ENCODE measurements at regions not wholly inside any gene's neighbourhood (a gene's known extent, or its start where the extent isn't known, plus 50 kb on each side); places are given as distances from the start of the nearest gene placed in this dataset.

DNA sequence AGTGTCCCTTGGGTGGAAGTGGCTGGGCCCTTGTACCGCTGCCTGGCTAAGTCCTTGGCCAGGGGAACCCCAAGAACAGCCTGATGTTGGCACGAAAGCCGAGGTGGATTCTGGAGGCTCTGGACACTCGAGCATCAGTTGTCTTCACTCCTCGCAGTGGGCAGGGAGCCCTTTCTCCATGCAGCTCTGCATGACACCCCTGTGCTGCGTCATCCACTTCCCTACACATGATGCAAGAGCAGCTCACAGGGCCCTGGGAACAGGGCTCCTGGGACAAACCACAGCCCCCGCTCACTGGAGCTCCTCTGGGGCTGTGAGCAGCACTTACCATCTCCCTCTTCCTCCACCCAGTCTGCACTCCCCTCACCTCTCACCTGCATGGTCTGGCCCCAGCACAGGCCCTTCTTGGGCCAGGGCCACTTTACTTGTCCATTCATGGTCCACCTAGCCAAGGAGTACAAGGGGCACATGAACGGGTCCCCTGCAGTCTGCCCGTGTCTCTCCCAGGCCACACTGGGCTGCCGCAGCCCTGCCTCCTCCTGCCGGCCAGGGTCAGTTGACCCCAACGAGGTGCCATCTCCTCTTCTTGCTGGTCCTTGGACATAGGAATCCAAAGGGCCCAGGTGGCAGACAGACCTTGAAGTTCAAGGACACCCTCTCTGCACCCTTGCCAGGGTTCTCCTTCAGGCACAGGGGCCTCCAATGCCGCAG lies 66.5 kb downstream of the IGF2 start (continued):
- TF ChIP-seq JUND (IDR thresholded peaks at IDR 0.05; ENCODE audit: borderline replicate concordance, low read depth, low read length), result 0 out of 2 replicates have a peak, but pooled peaks have one; percentile 20
- TF ChIP-seq JUND (tag; IDR thresholded peaks at IDR 0.05; ENCODE audit: borderline replicate concordance, low read depth, low read length), result no peak
- TF ChIP-seq, protein P1, sequence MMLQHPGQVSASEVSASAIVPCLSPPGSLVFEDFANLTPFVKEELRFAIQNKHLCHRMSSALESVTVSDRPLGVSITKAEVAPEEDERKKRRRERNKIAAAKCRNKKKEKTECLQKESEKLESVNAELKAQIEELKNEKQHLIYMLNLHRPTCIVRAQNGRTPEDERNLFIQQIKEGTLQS (IDR thresholded peaks at IDR 0.05), result peak; percentile 73
- TF ChIP-seq, protein P1 (CRISPR knock-in tag; conservative IDR thresholded peaks at IDR 0.05), result no peak
- TF ChIP-seq ATF7 (IDR thresholded peaks at IDR 0.05), result peak; percentile 27; the same call in 1 of the 2 replicates

- no peaks in the 10 kb centered on the region for H3K9me3 ChIP-seq (replicated peaks; ENCODE audit: control insufficient read depth, insufficient read depth, low read depth, low read length)
- no peak overlapping the region for H3K4me3 ChIP-seq
- DNase-seq (ENCODE audit: extremely low read depth in 1 of 4, low spot score in 3 of 4), result no peak
- peaks cover 6 to 67% of the 10 kb centered on the region in 2 experiments; a peak in 4 of 5 replicates for H3K27me3 ChIP-seq (ENCODE audit: control insufficient read depth in 2 of 2, insufficient read depth in 2 of 2, low read length in 2 of 2)
- intact Hi-C loops (cut with micrococcal nuclease) (no loop called here), in situ Hi-C loops (cut with MboI) (no loop called here)
- no peaks in the 10 kb centered on the region for H3K9me1 ChIP-seq (ENCODE audit: control insufficient read depth, insufficient read depth, low read length)
- no peak overlapping the region for H2AFZ ChIP-seq (ENCODE audit: low read depth, low read length)
- no peak for ATAC-seq
- peaks cover 3% of the 10 kb centered on the region; the same call in 1 of the 2 replicates for H4K20me1 ChIP-seq (replicated peaks; ENCODE audit: control insufficient read depth, insufficient read depth, low read length)
- H3K27ac ChIP-seq (ENCODE audit: extremely low read depth, low read depth, low read length), result no peak overlapping the region
- 4% methylated on average over 11 of the region's 11 CpGs for WGBS (ENCODE audit: insufficient coverage, low coverage, missing lambda C conversion rate)
- ChIA-PET POLR2A (interaction anchor here (0.7 kb wide), 1 partner anchor 813 kb away, joined by 3 read pairs; no protein-coding TSS in a partner anchor), CTCF (ENCODE audit: low intra/inter-chr PET ratio) (no interaction called here)
- no peaks in the 10 kb centered on the region for H3K79me2 ChIP-seq (ENCODE audit: control insufficient read depth, insufficient read depth, low read length)
- H3K4me2 ChIP-seq (ENCODE audit: insufficient read depth, low read length), result no peak overlapping the region
- no peak overlapping the region for H3K9ac ChIP-seq (ENCODE audit: insufficient read depth in 1 of 2, low read depth in 2 of 2, low read length in 2 of 2)
- H3K36me3 ChIP-seq (ENCODE audit: control insufficient read depth, insufficient read depth, low read length), result no peaks in the 10 kb centered on the region
- FAIRE-seq, result no peak
- BruUV-seq (replicated peaks), result no TSS peak
- no peaks in the 10 kb centered on the region for H3K4me1 ChIP-seq (replicated peaks in 1 of 2; ENCODE audit: control insufficient read depth in 2 of 2, insufficient read depth in 2 of 2, low read length in 2 of 2)
- TF ChIP-seq RBM25 (IDR thresholded peaks at IDR 0.05; ENCODE audit: low read depth, low read length, severe bottlenecking) (peak; percentile 70), RBBP5 (IDR thresholded peaks at IDR 0.05; ENCODE audit: borderline replicate concordance, insufficient read depth, low read length, poor library complexity, severe bottlenecking) (no peak), CEBPB (tag; IDR thresholded peaks at IDR 0.05) (no peak), KDM2B (CRISPR knock-in tag; IDR thresholded peaks at IDR 0.05) (no peak), FOXK1 (CRISPR knock-in tag; IDR thresholded peaks at IDR 0.05; ENCODE audit: borderline replicate concordance) (no peak), NFE2L1 (tag; IDR thresholded peaks at IDR 0.05; ENCODE audit: borderline replicate concordance, low read depth) (no peak), ZNF518B (CRISPR knock-in tag; IDR thresholded peaks at IDR 0.05) (no peak), ARHGAP35 (IDR thresholded peaks at IDR 0.05; ENCODE audit: partially characterized antibody) (no peak), TFAM (CRISPR knock-in tag; conservative IDR thresholded peaks at IDR 0.05) (no peak)
- TF ChIP-seq, protein P2, sequence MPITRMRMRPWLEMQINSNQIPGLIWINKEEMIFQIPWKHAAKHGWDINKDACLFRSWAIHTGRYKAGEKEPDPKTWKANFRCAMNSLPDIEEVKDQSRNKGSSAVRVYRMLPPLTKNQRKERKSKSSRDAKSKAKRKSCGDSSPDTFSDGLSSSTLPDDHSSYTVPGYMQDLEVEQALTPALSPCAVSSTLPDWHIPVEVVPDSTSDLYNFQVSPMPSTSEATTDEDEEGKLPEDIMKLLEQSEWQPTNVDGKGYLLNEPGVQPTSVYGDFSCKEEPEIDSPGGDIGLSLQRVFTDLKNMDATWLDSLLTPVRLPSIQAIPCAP (CRISPR knock-in tag; IDR thresholded peaks at IDR 0.05; ENCODE audit: borderline replicate concordance), result no peak
Observed at GRCh38 chr11:2071748-2072385, 67.3 kb downstream of the IGF2 start.

All from K562 (cell line).